CD4-positive, CD25-positive, alpha-beta regulatory T cell (primary cell): ENCODE measurements at regions not wholly inside any gene's neighbourhood (a gene's known extent, or its start where the extent isn't known, plus 50 kb on each side); places are given as distances from the start of the nearest gene placed in this dataset.

Experiments
- ATAC-seq, 2 donors: fragments of 150-1000 bp; cut with Tn5 transposase; one replicate each; pipeline ENCODE4 v1.10.0; 2021; ENCODE audit warnings: low read depth in 2 of 2, moderate number of reproducible peaks in 2 of 2, moderate library complexity in 1 of 2
- DNase-seq, 3 donors: peaks; one replicate each; pipeline versions ENCODE4 v3.0.0 to v3.0.0-alpha.2; 2012 to 2022; ENCODE audit warnings: mixed read lengths in 1 of 3
- H3K27ac ChIP-seq: one replicate; pipeline ENCODE4 v1.7.0; 2013; ENCODE audit warnings: mild to moderate bottlenecking, low read length; ENCODE audit not compliant: insufficient read depth, poor library complexity, severe bottlenecking
- H3K27me3 ChIP-seq: one replicate; pipeline ENCODE4 v1.7.0; 2013; ENCODE audit warnings: low read length; ENCODE audit not compliant: control insufficient read depth, insufficient read depth
- H3K36me3 ChIP-seq: one replicate; pipeline ENCODE4 v1.7.0; 2013; ENCODE audit warnings: mild to moderate bottlenecking, low read length, moderate library complexity; ENCODE audit not compliant: control insufficient read depth, insufficient read depth
- H3K4me1 ChIP-seq: 2 replicates; pipeline ENCODE4 v1.7.0; 2013; ENCODE audit warnings: mild to moderate bottlenecking, low read length; ENCODE audit not compliant: insufficient read depth, control insufficient read depth, poor library complexity, severe bottlenecking
- H3K4me3 ChIP-seq: one replicate; pipeline ENCODE4 v1.7.0; 2013; ENCODE audit warnings: low read depth, mild to moderate bottlenecking, low read length, moderate library complexity
- H3K9me3 ChIP-seq, 2 experiments: 1 replicate in 1 of 2; 2 replicates in 1 of 2; pipeline ENCODE4 v1.7.0; 2013; ENCODE audit warnings: low read length in 2 of 2, mild to moderate bottlenecking in 1 of 2, moderate library complexity in 1 of 2; ENCODE audit not compliant: control insufficient read depth in 2 of 2
- H3K27ac Mint-ChIP-seq, 3 donors: one replicate each; pipeline ENCODE4 v1.8.0; 2020 to 2022; ENCODE audit warnings: mild to moderate bottlenecking in 3 of 3, mixed read lengths in 3 of 3, moderate library complexity in 2 of 3
- H3K27me3 Mint-ChIP-seq: one replicate; pipeline ENCODE4 v1.8.0; 2022; ENCODE audit warnings: mild to moderate bottlenecking, mixed read lengths
- H3K36me3 Mint-ChIP-seq: one replicate; pipeline ENCODE4 v1.8.0; 2020; ENCODE audit warnings: mixed read lengths
- H3K4me1 Mint-ChIP-seq, 4 donors: one replicate each; pipeline ENCODE4 v1.8.0; 2020 to 2022; ENCODE audit warnings: mixed read lengths in 4 of 4, mild to moderate bottlenecking in 1 of 4
- H3K4me3 Mint-ChIP-seq, 4 donors: one replicate each; pipeline ENCODE4 v1.8.0; 2020 to 2022; ENCODE audit warnings: mild to moderate bottlenecking in 4 of 4, mixed read lengths in 4 of 4, moderate library complexity in 3 of 4
- H3K9me3 Mint-ChIP-seq, 7 donors: one replicate each; pipeline ENCODE4 v1.8.0; 2020 to 2022; ENCODE audit warnings: mixed read lengths in 7 of 7, mild to moderate bottlenecking in 3 of 7, moderate library complexity in 2 of 7

DNA sequence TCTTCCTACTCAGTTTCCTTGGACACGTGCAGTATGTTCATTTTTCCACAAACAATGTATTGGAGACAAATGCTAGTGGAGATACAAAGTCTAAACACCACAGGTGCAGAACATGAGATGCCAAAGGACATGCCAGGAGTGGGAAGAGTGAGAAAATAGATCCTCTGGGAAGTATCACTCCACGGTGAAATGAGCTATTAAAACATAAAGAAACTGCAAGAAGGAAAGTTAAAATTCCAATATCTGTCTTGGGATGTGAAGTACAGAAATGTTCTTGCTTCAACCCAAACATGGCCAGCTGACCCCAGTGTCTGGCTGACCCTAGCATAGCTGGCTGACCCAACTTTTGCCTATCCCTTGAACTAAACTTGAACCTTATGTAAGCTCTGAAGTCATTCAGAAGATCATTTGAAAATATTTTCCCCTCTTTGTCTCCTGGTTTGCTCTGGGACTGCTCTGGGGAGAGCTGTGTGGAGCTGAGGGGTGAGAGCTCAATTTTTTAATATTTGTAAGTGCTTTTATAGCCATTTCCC lies 59.5 kb downstream of the FZD1 start:
- Mint-ChIP-seq H3K27ac (no peak overlapping the region), H3K27me3 (no peaks in the 10 kb centered on the region), H3K4me1 (no peaks in the 10 kb centered on the region), H3K4me3 (no peak overlapping the region), H3K36me3 (no peaks in the 10 kb centered on the region), H3K9me3 (peaks cover 0 to 7% (median 0%) of the 10 kb centered on the region in 7 donors)
- H3K27me3 ChIP-seq, result no peaks in the 10 kb centered on the region
- H3K4me3 ChIP-seq, result no peak overlapping the region
- H3K27ac ChIP-seq, result no peak overlapping the region
- no peak for DNase-seq
- H3K36me3 ChIP-seq, result no peaks in the 10 kb centered on the region
- H3K9me3 ChIP-seq, result no peaks in the 10 kb centered on the region
- ATAC-seq, result no peak
- no peaks in the 10 kb centered on the region for H3K4me1 ChIP-seq

DNA sequence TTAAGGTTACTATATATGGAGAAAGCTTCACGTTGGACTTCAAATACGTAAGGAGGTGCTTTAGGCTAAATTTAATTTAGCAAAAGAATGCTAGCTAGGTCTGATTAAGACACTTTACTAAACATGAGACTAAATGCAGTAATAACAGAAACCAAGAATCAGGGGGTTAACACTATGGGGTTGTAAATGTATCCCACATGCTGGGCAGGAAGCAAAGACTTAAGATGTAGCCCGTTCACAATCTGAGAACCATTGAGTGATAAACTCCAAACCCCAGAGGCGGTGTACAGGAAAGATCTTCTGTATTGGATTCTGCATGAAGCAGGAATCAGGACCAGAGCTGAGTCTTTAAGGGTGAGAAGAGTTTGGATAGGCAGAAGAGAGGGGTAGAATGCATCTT lies 60.4 kb downstream of the FZD1 start:
- Histone ChIP-seq H3K27ac (no peak overlapping the region), H3K4me3 (no peak overlapping the region), H3K4me1 (no peaks in the 10 kb centered on the region), H3K9me3 (no peaks in the 10 kb centered on the region), H3K36me3 (no peaks in the 10 kb centered on the region), H3K27me3 (no peaks in the 10 kb centered on the region)
- ATAC-seq (no peak), DNase-seq (no peak)
- H3K36me3 Mint-ChIP-seq, result no peaks in the 10 kb centered on the region
- no peaks in the 10 kb centered on the region for H3K27me3 Mint-ChIP-seq
- H3K4me3 Mint-ChIP-seq, result no peak overlapping the region
- no peak overlapping the region for H3K27ac Mint-ChIP-seq
- no peaks in the 10 kb centered on the region for H3K4me1 Mint-ChIP-seq
- H3K9me3 Mint-ChIP-seq, result peaks cover 0 to 7% (median 0%) of the 10 kb centered on the region in 7 donors

DNA sequence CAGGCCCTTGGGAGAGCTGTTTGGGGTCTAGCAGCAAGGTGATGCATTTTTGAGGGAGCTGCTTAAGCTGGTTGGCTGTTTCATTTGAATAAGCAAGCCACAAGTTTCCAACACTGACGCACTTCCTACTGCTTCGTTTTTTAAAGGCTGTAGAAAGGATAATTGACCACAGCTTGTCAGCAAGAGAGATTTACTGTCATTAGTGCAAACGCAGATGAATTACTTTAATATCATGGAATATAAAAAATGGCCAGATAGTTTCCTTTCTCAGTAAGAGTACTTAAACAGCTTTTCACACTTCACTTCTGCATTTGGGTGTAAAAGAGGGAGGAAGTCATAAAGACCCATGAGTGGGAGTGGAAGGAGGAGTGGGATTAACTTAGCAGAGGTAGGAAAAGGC lies 61.5 kb downstream of the FZD1 start:
- H3K27me3 ChIP-seq, result no peaks in the 10 kb centered on the region
- Mint-ChIP-seq H3K9me3 (peaks cover 0 to 6% (median 0%) of the 10 kb centered on the region in 7 donors), H3K4me3 (no peak overlapping the region), H3K4me1 (no peaks in the 10 kb centered on the region), H3K27ac (no peak overlapping the region), H3K27me3 (no peaks in the 10 kb centered on the region), H3K36me3 (no peaks in the 10 kb centered on the region)
- no peak for DNase-seq
- no peak for ATAC-seq
- no peaks in the 10 kb centered on the region for H3K36me3 ChIP-seq
- no peak overlapping the region for H3K4me3 ChIP-seq
- H3K9me3 ChIP-seq, result no peaks in the 10 kb centered on the region
- H3K4me1 ChIP-seq, result no peaks in the 10 kb centered on the region
- H3K27ac ChIP-seq, result no peak overlapping the region

DNA sequence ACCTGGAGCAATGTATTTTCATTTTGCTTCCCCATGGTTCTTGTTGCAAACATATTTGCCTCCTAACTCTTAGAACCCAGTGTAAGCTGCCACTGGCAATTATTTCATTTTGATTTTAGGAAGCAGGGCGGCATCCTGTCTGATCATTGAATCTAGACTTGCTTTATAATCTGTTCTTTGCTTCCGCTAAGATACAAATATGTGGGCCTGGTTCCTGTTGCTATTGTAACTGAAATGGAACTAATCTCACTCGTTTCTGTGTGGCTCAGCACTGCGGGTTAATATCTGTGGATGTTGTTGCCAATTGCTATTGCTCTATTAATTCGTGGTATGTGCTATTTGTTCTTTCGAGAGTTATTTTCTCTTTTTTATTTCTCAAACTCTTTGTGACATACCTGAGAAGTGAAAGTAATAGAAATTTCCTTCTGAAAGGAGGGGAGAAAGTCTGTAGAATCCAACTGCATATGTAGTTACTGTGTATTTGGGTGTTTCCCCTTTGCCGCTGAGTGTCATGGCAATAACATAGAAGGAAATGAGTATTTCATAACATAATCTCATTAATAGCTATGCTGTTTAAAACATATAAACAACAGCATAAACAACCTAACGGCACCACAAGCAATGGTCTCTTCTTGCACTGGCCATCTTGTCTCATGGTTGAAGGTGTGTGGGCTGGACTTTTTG lies 62.4 kb downstream of the FZD1 start:
- Histone ChIP-seq H3K36me3 (no peaks in the 10 kb centered on the region), H3K27me3 (no peaks in the 10 kb centered on the region), H3K27ac (no peak overlapping the region), H3K9me3 (no peaks in the 10 kb centered on the region), H3K4me1 (no peaks in the 10 kb centered on the region), H3K4me3 (no peak overlapping the region)
- Mint-ChIP-seq H3K4me3 (no peak overlapping the region), H3K27me3 (no peaks in the 10 kb centered on the region), H3K36me3 (no peaks in the 10 kb centered on the region), H3K4me1 (no peaks in the 10 kb centered on the region), H3K27ac (no peak overlapping the region), H3K9me3 (peaks cover 0 to 7% (median 0%) of the 10 kb centered on the region in 7 donors)
- DNase-seq, result no peak
- no peak for ATAC-seq

DNA sequence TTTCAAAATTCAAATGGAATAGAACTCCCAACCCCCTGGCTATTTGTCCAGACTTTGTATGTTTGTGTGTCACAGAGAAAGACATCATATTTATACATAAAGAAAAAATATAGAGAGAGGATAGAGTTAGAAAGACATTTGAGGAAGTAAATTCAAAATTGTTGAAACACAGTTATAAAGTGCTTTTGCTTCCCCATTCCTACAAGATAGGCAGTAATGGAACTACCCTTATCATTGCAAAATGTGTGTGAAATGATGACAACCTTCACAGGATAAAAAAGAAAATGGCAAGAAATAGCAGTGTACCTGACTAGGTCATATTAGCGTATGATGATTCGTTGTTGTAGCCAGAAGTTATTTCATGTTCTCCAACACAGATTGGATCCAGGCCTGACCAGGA lies 63.1 kb downstream of the FZD1 start:
- Histone ChIP-seq H3K9me3 (no peaks in the 10 kb centered on the region), H3K36me3 (no peaks in the 10 kb centered on the region), H3K27me3 (no peaks in the 10 kb centered on the region), H3K4me1 (no peaks in the 10 kb centered on the region), H3K4me3 (no peak overlapping the region), H3K27ac (no peak overlapping the region)
- no peak overlapping the region for H3K27ac Mint-ChIP-seq
- no peaks in the 10 kb centered on the region for H3K36me3 Mint-ChIP-seq
- no peaks in the 10 kb centered on the region for H3K4me1 Mint-ChIP-seq
- ATAC-seq (no peak), DNase-seq (no peak)
- no peaks in the 10 kb centered on the region for H3K27me3 Mint-ChIP-seq
- peaks cover 0 to 7% (median 0%) of the 10 kb centered on the region in 7 donors for H3K9me3 Mint-ChIP-seq
- no peak overlapping the region for H3K4me3 Mint-ChIP-seq

DNA sequence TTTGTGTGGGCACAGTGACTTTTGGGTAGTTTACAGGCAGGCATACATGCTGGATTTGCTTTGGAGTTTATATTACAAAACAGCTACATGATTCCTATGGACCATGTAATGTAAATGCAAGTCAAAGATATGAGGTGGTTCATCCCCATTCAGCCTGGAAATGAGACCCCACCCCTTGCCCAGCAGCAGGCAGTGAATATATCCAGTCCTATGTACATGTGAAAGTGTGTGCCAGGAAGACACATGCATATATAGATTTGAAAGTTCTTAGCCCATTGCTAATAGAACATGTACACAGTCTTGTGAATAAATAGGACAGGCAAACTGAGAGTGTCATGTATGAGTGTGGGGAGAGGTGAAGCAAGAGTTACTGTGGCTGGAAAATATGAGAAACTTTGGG lies 65.3 kb downstream of the FZD1 start:
- H3K27me3 Mint-ChIP-seq, result no peaks in the 10 kb centered on the region
- Histone ChIP-seq H3K27ac (no peak overlapping the region), H3K4me3 (no peak overlapping the region), H3K9me3 (no peaks in the 10 kb centered on the region), H3K36me3 (no peaks in the 10 kb centered on the region), H3K4me1 (no peaks in the 10 kb centered on the region), H3K27me3 (no peaks in the 10 kb centered on the region)
- ATAC-seq (no peak), DNase-seq (no peak)
- no peaks in the 10 kb centered on the region for H3K4me1 Mint-ChIP-seq
- H3K9me3 Mint-ChIP-seq, result peaks cover 0 to 6% (median 0%) of the 10 kb centered on the region in 7 donors
- H3K4me3 Mint-ChIP-seq, result no peak overlapping the region
- no peak overlapping the region for H3K27ac Mint-ChIP-seq
- no peaks in the 10 kb centered on the region for H3K36me3 Mint-ChIP-seq

DNA sequence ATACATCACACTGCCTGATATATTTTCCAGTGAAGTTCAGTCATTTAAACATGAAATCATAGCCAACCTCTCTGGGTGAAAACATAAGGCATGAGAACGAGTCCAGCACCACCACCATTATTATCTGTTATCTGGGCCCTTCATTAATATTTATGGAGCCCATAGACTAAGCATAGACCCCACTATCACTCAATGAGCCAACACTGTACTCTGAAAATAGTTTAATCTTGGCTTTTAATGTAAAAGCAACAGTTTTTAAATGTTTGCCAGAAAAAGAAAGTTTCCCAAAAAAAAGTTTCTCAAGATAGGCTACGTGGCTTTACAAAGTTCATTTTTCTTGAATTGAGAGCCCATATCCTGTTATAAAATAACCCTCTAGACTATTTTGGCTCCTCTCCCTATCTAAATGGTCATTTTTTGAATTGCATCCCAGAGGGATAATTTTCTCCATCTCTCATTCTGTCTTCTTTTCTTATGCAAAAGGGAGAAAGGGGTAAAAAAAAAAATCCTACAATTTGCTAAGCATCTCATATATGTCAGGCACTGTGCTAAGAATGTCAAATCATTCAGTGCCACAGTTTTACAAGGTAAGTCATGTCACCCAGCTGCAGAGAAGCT lies 66.1 kb downstream of the FZD1 start:
- Histone ChIP-seq H3K9me3 (no peaks in the 10 kb centered on the region), H3K4me3 (no peak overlapping the region), H3K27me3 (no peaks in the 10 kb centered on the region), H3K36me3 (no peaks in the 10 kb centered on the region), H3K27ac (no peak overlapping the region), H3K4me1 (no peaks in the 10 kb centered on the region)
- ATAC-seq (no peak), DNase-seq (no peak)
- H3K4me1 Mint-ChIP-seq, result no peaks in the 10 kb centered on the region
- H3K4me3 Mint-ChIP-seq, result no peak overlapping the region
- peaks cover 0 to 2% (median 0%) of the 10 kb centered on the region in 7 donors for H3K9me3 Mint-ChIP-seq
- H3K27ac Mint-ChIP-seq, result no peak overlapping the region
- H3K27me3 Mint-ChIP-seq, result no peaks in the 10 kb centered on the region
- no peaks in the 10 kb centered on the region for H3K36me3 Mint-ChIP-seq

DNA sequence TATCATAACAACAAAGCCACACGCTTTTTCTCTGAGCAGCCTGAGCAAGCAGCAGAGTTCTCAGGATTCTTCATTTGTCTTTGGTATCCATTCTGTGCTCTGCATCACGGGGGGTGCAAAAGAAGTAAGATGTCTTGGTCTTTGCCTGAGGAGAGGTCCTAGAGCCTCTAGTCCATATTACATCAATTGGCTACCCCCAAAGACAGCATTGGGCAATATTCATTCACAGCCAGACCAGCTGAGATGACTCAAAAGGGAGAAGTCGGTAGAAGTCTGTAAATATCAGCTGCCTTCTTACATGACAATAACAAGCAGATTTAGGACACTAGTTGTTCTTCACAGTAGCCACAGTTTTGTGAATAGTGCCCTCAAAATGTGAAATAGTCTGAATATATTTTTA lies 66.6 kb downstream of the FZD1 start:
- H3K9me3 ChIP-seq, result no peaks in the 10 kb centered on the region
- H3K36me3 ChIP-seq, result no peaks in the 10 kb centered on the region
- no peaks in the 10 kb centered on the region for H3K4me1 ChIP-seq
- Mint-ChIP-seq H3K36me3 (no peaks in the 10 kb centered on the region), H3K4me3 (no peak overlapping the region), H3K27ac (no peak overlapping the region), H3K4me1 (no peaks in the 10 kb centered on the region), H3K9me3 (peaks cover 0 to 4% (median 0%) of the 10 kb centered on the region in 7 donors), H3K27me3 (no peaks in the 10 kb centered on the region)
- H3K27me3 ChIP-seq, result no peaks in the 10 kb centered on the region
- H3K27ac ChIP-seq, result no peak overlapping the region
- ATAC-seq (no peak), DNase-seq (no peak)
- no peak overlapping the region for H3K4me3 ChIP-seq
